Ovary (tissue), 3 donors: ENCODE measurements at regions not wholly inside any gene's neighbourhood (a gene's known extent, or its start where the extent isn't known, plus 50 kb on each side); places are given as distances from the start of the nearest gene placed in this dataset.

Experiments used
- CTCF ChIP-seq, 3 donors: fragments of 450-650 bp in 2 of 3; fragments of 200-600 bp in 1 of 3; IDR thresholded peaks; one replicate each; pipeline versions ENCODE4 v1.5.1 to v1.8.0; 2016 to 2022; ENCODE audit warnings: antibody characterized with exemption in 3 of 3, mild to moderate bottlenecking in 1 of 3
- EP300 ChIP-seq: sonication (generic); formaldehyde crosslinking; IDR thresholded peaks from one replicate; pipeline ENCODE4 v1.6.1; 2017; ENCODE audit warnings: antibody characterized with exemption
- POLR2A ChIP-seq: fragments of 450-650 bp; IDR thresholded peaks from one replicate; pipeline ENCODE4 v1.6.1; 2017; ENCODE audit warnings: antibody characterized with exemption, mild to moderate bottlenecking, moderate library complexity
- donor health status: DM: no; HTN: no; CAD: no.

- TF ChIP-seq CTCF (IDR thresholded peaks at IDR 0.05) (no peak), EP300 (no peak), POLR2A (no peak)
Observed at GRCh38 chr5:74957029-74957784, 91.0 kb upstream of the FAM169A start.
